ENCODE measurements at regions not wholly inside any gene's neighbourhood (a gene's known extent, or its start where the extent isn't known, plus 50 kb on each side); places are given as distances from the start of the nearest gene placed in this dataset.

DNA sequence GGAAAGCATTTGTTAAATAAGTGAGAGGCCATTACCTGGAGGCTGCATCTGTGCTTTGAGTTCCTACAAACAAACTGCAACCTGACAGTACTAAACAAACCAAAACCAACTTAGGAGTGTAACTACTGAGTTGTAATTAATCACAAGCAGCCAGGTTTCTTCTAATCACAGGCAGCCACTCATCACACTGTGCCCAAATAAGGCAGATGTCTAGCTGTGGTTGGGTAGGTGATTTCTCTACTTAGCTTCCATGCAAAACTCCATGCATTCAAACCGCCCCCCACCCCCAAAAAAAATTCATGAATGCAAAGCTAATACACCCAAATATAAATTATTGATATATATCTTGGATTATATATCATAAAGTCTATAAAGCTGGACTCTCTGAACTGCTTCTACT lies 461.1 kb downstream of the ARL4A start:
- no peaks in the 10 kb centered on the region for H3K4me1 ChIP-seq (ENCODE audit: insufficient read depth, low read length)
- no peak overlapping the region for H3K9ac ChIP-seq (ENCODE audit: low read depth, low read length)
- H3K36me3 ChIP-seq (ENCODE audit: insufficient read depth, low read length) = no peaks in the 10 kb centered on the region
- DNase-seq = no peak
- H3K9me3 ChIP-seq (ENCODE audit: insufficient read depth, low read length, severe bottlenecking) = no peaks in the 10 kb centered on the region
- H2AFZ ChIP-seq (ENCODE audit: low read depth, low read length) = no peak overlapping the region
- H3K27ac ChIP-seq (ENCODE audit: low read length) = no peak overlapping the region
- no peaks in the 10 kb centered on the region for H4K20me1 ChIP-seq (ENCODE audit: insufficient read depth, low read length)
- TF ChIP-seq, protein P1, sequence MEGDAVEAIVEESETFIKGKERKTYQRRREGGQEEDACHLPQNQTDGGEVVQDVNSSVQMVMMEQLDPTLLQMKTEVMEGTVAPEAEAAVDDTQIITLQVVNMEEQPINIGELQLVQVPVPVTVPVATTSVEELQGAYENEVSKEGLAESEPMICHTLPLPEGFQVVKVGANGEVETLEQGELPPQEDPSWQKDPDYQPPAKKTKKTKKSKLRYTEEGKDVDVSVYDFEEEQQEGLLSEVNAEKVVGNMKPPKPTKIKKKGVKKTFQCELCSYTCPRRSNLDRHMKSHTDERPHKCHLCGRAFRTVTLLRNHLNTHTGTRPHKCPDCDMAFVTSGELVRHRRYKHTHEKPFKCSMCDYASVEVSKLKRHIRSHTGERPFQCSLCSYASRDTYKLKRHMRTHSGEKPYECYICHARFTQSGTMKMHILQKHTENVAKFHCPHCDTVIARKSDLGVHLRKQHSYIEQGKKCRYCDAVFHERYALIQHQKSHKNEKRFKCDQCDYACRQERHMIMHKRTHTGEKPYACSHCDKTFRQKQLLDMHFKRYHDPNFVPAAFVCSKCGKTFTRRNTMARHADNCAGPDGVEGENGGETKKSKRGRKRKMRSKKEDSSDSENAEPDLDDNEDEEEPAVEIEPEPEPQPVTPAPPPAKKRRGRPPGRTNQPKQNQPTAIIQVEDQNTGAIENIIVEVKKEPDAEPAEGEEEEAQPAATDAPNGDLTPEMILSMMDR (IDR thresholded peaks at IDR 0.05; ENCODE audit: borderline replicate concordance, extremely low read depth, low read length, poor library complexity, severe bottlenecking) = no peak
- TF ChIP-seq EZH2 (IDR thresholded peaks at IDR 0.05; ENCODE audit: borderline replicate concordance, low read depth, low read length, severe bottlenecking) = no peak
- no peak overlapping the region for H3K4me2 ChIP-seq (ENCODE audit: insufficient read depth, low read length)
- H3K4me3 ChIP-seq (ENCODE audit: low read depth in 1 of 2, low read length in 2 of 2) = no peak overlapping the region
- no peak for ATAC-seq (ENCODE audit: insufficient read depth, low read depth)
- no peaks in the 10 kb centered on the region for H3K27me3 ChIP-seq (ENCODE audit: insufficient read depth, low read length, poor library complexity)
- no peaks in the 10 kb centered on the region for H3K79me2 ChIP-seq (ENCODE audit: insufficient read depth, low read length)

DNA sequence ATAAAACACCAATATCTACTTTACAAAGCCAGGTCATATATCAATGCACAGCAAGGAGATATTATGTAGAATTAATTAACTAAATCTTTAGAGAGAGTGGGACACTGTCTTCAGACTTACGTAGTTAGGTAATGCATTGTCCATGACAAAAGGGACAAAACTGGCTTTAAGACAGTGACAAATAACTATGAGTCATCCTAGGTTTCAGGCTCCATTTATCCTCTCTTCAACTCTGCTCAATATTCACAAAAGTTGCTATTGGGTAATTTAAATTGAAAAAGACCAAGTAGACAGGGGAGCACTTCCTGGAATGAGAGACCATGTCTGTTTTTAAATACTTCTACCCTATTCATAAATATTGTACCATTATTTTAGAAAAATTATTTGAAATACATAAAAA lies 464.5 kb downstream of the ARL4A start:
- Histone ChIP-seq H3K4me1 (ENCODE audit: insufficient read depth, low read length) (no peaks in the 10 kb centered on the region), H3K27me3 (ENCODE audit: insufficient read depth, low read length, poor library complexity) (no peaks in the 10 kb centered on the region), H3K4me2 (ENCODE audit: insufficient read depth, low read length) (no peak overlapping the region), H3K79me2 (ENCODE audit: insufficient read depth, low read length) (no peaks in the 10 kb centered on the region), H3K9me3 (ENCODE audit: insufficient read depth, low read length, severe bottlenecking) (no peaks in the 10 kb centered on the region), H3K27ac (ENCODE audit: low read length) (no peak overlapping the region), H3K36me3 (ENCODE audit: insufficient read depth, low read length) (no peaks in the 10 kb centered on the region), H3K4me3 (ENCODE audit: low read depth in 1 of 2, low read length in 2 of 2) (no peak overlapping the region), H2AFZ (ENCODE audit: low read depth, low read length) (no peak overlapping the region), H4K20me1 (ENCODE audit: insufficient read depth, low read length) (no peaks in the 10 kb centered on the region), H3K9ac (ENCODE audit: low read depth, low read length) (no peak overlapping the region)
- ATAC-seq (ENCODE audit: insufficient read depth, low read depth) (no peak), DNase-seq (no peak)
- TF ChIP-seq EZH2 (IDR thresholded peaks at IDR 0.05; ENCODE audit: borderline replicate concordance, low read depth, low read length, severe bottlenecking) = no peak
- TF ChIP-seq, protein P1 (IDR thresholded peaks at IDR 0.05; ENCODE audit: borderline replicate concordance, extremely low read depth, low read length, poor library complexity, severe bottlenecking) = no peak

DNA sequence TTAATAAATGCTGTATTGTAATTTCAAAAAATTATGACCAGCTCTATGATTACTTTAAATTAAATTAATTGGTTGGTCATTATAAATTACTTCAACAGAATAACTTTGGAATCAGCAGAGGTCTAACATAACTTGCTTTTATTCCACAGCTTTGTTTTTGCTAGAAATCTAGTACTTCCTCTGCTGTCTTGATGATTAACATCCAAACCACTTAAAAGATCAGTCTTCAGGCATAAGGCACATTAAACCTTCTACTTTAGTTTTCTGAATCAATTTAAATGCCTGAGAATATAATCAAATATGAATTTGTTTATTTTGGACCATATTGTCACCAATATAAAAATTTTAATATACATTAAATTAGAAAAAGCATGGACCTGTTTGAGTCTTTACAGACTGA lies 465.3 kb downstream of the ARL4A start:
- DNase-seq (no peak), ATAC-seq (ENCODE audit: insufficient read depth, low read depth) (no peak)
- Histone ChIP-seq H3K4me3 (ENCODE audit: low read depth in 1 of 2, low read length in 2 of 2) (no peak overlapping the region), H4K20me1 (ENCODE audit: insufficient read depth, low read length) (no peaks in the 10 kb centered on the region), H3K9me3 (ENCODE audit: insufficient read depth, low read length, severe bottlenecking) (no peaks in the 10 kb centered on the region), H2AFZ (ENCODE audit: low read depth, low read length) (no peak overlapping the region), H3K36me3 (ENCODE audit: insufficient read depth, low read length) (no peaks in the 10 kb centered on the region), H3K9ac (ENCODE audit: low read depth, low read length) (no peak overlapping the region), H3K27me3 (ENCODE audit: insufficient read depth, low read length, poor library complexity) (no peaks in the 10 kb centered on the region), H3K79me2 (ENCODE audit: insufficient read depth, low read length) (no peaks in the 10 kb centered on the region), H3K4me2 (ENCODE audit: insufficient read depth, low read length) (no peak overlapping the region), H3K27ac (ENCODE audit: low read length) (no peak overlapping the region), H3K4me1 (ENCODE audit: insufficient read depth, low read length) (no peaks in the 10 kb centered on the region)
- no peak for TF ChIP-seq EZH2 (IDR thresholded peaks at IDR 0.05; ENCODE audit: borderline replicate concordance, low read depth, low read length, severe bottlenecking)
- TF ChIP-seq, protein P1 (IDR thresholded peaks at IDR 0.05; ENCODE audit: borderline replicate concordance, extremely low read depth, low read length, poor library complexity, severe bottlenecking) = no peak

DNA sequence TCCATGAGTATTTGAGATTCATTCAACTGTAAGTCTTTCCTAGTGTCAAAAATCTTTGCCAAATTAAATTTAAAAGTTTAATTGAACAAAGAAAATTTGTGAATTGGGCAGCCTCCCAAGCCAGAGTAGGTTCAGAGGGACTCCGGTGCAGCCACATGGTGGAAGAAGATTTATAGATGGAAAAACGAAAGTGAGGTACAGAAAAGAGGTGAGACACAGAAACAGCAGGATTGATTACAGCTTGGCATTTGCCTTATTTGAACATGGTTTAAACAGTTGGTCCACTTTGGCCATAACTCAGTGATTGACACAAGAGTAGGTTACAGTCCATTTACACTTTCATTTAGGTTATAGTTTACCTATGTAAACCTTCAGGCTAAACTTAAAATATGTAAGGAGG lies 465.8 kb downstream of the ARL4A start:
- H3K79me2 ChIP-seq (ENCODE audit: insufficient read depth, low read length) = no peaks in the 10 kb centered on the region
- no peaks in the 10 kb centered on the region for H3K9me3 ChIP-seq (ENCODE audit: insufficient read depth, low read length, severe bottlenecking)
- H4K20me1 ChIP-seq (ENCODE audit: insufficient read depth, low read length) = no peaks in the 10 kb centered on the region
- H3K4me3 ChIP-seq (ENCODE audit: low read depth in 1 of 2, low read length in 2 of 2) = no peak overlapping the region
- no peaks in the 10 kb centered on the region for H3K36me3 ChIP-seq (ENCODE audit: insufficient read depth, low read length)
- H3K27ac ChIP-seq (ENCODE audit: low read length) = no peak overlapping the region
- no peaks in the 10 kb centered on the region for H3K27me3 ChIP-seq (ENCODE audit: insufficient read depth, low read length, poor library complexity)
- TF ChIP-seq EZH2 (IDR thresholded peaks at IDR 0.05; ENCODE audit: borderline replicate concordance, low read depth, low read length, severe bottlenecking) = no peak
- TF ChIP-seq, protein P1 (IDR thresholded peaks at IDR 0.05; ENCODE audit: borderline replicate concordance, extremely low read depth, low read length, poor library complexity, severe bottlenecking) = no peak
- ATAC-seq (ENCODE audit: insufficient read depth, low read depth) = no peak
- H3K9ac ChIP-seq (ENCODE audit: low read depth, low read length) = no peak overlapping the region
- DNase-seq = no peak
- H3K4me1 ChIP-seq (ENCODE audit: insufficient read depth, low read length) = no peaks in the 10 kb centered on the region
- no peak overlapping the region for H2AFZ ChIP-seq (ENCODE audit: low read depth, low read length)
- H3K4me2 ChIP-seq (ENCODE audit: insufficient read depth, low read length) = no peak overlapping the region

Measured in DND-41 (cell line).